Left lung (tissue), 4 donors: ENCODE measurements at regions not wholly inside any gene's neighbourhood (a gene's known extent, or its start where the extent isn't known, plus 50 kb on each side); places are given as distances from the start of the nearest gene placed in this dataset.

ENCODE experiments used
- ATAC-seq: fragments of 200-7000 bp; cut with Tn5 transposase; one replicate; pipeline ENCODE4 v1.9.1; 2020; ENCODE audit warnings: moderate library complexity
- DNase-seq, 4 donors: peaks; one replicate each; pipeline ENCODE4 v3.0.0-alpha.2; 2013 to 2020
- H3K27ac ChIP-seq, 2 donors: fragments of 200-600 bp; sonication (generic) in 1 of 2; one replicate each; pipeline versions ENCODE4 v1.5.0 to v1.8.0; 2020 to 2021
- H3K27me3 ChIP-seq, 2 donors: fragments of 200-600 bp; sonication (generic) in 1 of 2; one replicate each; pipeline versions ENCODE4 v1.5.0 to v1.8.0; 2020 to 2021
- H3K36me3 ChIP-seq, 2 donors: fragments of 200-600 bp; sonication (generic) in 1 of 2; one replicate each; pipeline versions ENCODE4 v1.5.0 to v1.8.0; 2020 to 2021
- H3K4me1 ChIP-seq, 2 donors: fragments of 200-600 bp; one replicate each; pipeline ENCODE4 v1.8.0; 2021
- H3K4me3 ChIP-seq, 2 donors: fragments of 200-600 bp; sonication (generic) in 1 of 2; one replicate each; pipeline versions ENCODE4 v1.5.0 to v1.8.0; 2020 to 2021; ENCODE audit warnings: mild to moderate bottlenecking in 1 of 2
- H3K9me3 ChIP-seq, 2 donors: fragments of 200-600 bp; sonication (generic) in 1 of 2; one replicate each; pipeline versions ENCODE4 v1.5.0 to v1.8.0; 2020 to 2021
- intact Hi-C, 2 donors: fragments of 100-400 bp; cut with DNase I; formaldehyde crosslinking; loops; one replicate each; pipeline versions ENCODE4 v1.11.2 to v1.14.2; 2022
- TF ChIP-seq, protein P1 (sequence below), 2 donors: fragments of 200-600 bp; sonication (generic) in 1 of 2; IDR thresholded peaks; one replicate each; pipeline versions ENCODE4 v1.5.0 to v1.8.0; 2021; ENCODE audit warnings: antibody characterized with exemption in 2 of 2
- donor health status: DM: no; HTN: yes; CAD: no.
- donor health status: DM: no; HTN: no; CAD: no.

DNA sequence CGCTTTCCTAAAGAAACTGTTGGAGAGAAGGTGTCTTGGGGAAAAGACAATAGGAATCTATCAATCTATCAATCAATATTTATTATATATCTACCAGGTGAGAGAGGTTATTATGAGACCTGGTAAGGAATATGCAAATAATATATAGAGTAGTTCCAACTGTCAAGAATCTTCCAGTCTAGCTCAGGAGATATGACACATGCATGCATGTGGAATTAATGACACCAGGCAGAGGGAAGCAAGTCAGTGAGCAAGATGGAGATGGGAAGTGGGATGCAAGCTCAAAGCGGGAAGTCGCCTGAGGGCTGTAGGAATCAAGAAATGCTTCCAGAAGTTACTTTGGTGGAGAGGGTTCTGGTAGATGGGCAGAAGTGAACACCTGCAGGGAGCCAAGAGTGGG is 187.4 kb upstream of the NRP1 start:
- H3K36me3 ChIP-seq = no peaks in the 10 kb centered on the region
- no peaks in the 10 kb centered on the region for H3K9me3 ChIP-seq
- intact Hi-C loops = no loop called here
- no peaks in the 10 kb centered on the region for H3K4me1 ChIP-seq
- ATAC-seq (no peak), DNase-seq (no peak)
- no peak overlapping the region for H3K4me3 ChIP-seq
- no peak overlapping the region for H3K27ac ChIP-seq
- no peaks in the 10 kb centered on the region for H3K27me3 ChIP-seq
- TF ChIP-seq, protein P1, sequence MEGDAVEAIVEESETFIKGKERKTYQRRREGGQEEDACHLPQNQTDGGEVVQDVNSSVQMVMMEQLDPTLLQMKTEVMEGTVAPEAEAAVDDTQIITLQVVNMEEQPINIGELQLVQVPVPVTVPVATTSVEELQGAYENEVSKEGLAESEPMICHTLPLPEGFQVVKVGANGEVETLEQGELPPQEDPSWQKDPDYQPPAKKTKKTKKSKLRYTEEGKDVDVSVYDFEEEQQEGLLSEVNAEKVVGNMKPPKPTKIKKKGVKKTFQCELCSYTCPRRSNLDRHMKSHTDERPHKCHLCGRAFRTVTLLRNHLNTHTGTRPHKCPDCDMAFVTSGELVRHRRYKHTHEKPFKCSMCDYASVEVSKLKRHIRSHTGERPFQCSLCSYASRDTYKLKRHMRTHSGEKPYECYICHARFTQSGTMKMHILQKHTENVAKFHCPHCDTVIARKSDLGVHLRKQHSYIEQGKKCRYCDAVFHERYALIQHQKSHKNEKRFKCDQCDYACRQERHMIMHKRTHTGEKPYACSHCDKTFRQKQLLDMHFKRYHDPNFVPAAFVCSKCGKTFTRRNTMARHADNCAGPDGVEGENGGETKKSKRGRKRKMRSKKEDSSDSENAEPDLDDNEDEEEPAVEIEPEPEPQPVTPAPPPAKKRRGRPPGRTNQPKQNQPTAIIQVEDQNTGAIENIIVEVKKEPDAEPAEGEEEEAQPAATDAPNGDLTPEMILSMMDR (IDR thresholded peaks at IDR 0.05) = no peak

DNA sequence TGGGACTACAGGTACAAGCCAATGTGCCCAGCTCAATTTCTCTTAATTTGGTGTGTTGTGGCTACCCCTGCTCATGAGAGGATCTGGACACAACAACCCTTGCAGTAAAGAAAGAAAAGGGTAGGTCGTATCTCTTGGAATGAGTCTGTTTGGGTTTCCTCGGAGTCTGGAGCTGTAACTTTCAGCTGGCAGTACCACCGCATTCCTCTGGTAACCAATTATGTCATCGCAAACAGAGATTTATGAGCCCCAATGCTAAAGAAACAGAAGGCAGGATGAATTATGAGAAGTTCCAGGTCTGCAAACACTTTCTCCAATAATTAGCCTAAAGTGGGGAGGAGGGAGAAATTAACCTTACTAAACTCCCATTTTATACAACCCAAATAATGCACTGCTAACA is 186.6 kb upstream of the NRP1 start:
- Histone ChIP-seq H3K9me3 (peaks cover 0 to 2% of the 10 kb centered on the region in 2 donors), H3K4me1 (no peaks in the 10 kb centered on the region), H3K27ac (no peak overlapping the region), H3K4me3 (no peak overlapping the region), H3K27me3 (no peaks in the 10 kb centered on the region), H3K36me3 (no peaks in the 10 kb centered on the region)
- DNase-seq (no peak), ATAC-seq (no peak)
- intact Hi-C loops = no loop called here
- TF ChIP-seq, protein P1 (IDR thresholded peaks at IDR 0.05) = no peak

GRCh38 chr10:33520223-33520622 is 185.8 kb upstream of the NRP1 start:
- no peaks in the 10 kb centered on the region for H3K4me1 ChIP-seq
- H3K9me3 ChIP-seq = peaks cover 0 to 2% of the 10 kb centered on the region in 2 donors
- H3K36me3 ChIP-seq = no peaks in the 10 kb centered on the region
- TF ChIP-seq, protein P1 (IDR thresholded peaks at IDR 0.05) = no peak
- no peak overlapping the region for H3K27ac ChIP-seq
- no peak overlapping the region for H3K4me3 ChIP-seq
- intact Hi-C loops = no loop called here
- ATAC-seq (no peak), DNase-seq (no peak)
- H3K27me3 ChIP-seq = no peaks in the 10 kb centered on the region

DNA sequence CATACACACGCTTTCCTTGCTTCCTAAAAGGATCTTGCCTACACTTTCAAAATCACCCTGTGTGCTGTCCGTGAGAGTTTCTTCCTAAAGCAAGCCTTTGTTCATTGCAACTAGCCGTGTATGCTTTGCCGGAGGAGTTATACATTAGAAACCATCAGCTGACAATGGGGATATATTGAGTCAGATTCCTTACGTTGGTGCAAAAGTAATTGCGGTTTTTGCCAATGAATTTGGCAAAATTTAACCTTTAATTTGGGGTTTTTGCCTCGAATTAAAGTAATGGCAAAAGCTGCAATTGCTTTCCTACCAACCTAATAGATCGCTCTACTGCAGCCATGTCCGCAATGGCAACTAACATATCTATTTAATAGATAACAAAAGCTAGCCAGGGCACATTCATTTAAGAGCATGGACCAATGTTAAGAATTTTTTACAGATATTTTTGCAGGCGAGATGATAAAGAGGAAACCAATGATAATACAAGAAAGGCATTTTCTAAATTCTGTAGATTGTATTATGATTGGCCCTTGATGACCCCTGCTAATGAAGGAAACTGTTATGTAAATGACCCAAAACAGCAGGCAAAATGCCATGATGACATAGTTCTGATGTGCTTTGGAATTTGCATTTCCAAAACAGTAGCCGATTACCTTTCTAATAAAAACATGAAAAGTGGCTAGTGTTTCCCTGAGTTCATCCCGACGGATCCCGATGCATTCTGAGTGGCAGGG is 184.8 kb upstream of the NRP1 start:
- intact Hi-C loops = no loop called here
- TF ChIP-seq, protein P1 (IDR thresholded peaks at IDR 0.05) = no peak

GRCh38 chr10:33510206-33510605 is 175.7 kb upstream of the NRP1 start:
- ATAC-seq = no peak
- H3K36me3 ChIP-seq = no peaks in the 10 kb centered on the region
- DNase-seq = no peak
- TF ChIP-seq, protein P1 (IDR thresholded peaks at IDR 0.05) = no peak
- peaks cover 0 to 13% of the 10 kb centered on the region in 2 donors for H3K4me1 ChIP-seq
- H3K4me3 ChIP-seq = no peak overlapping the region
- no peaks in the 10 kb centered on the region for H3K27me3 ChIP-seq
- intact Hi-C loops = no loop called here
- no peaks in the 10 kb centered on the region for H3K9me3 ChIP-seq
- H3K27ac ChIP-seq = no peak overlapping the region

More for the DNA sequence above, 184.8 kb upstream of the NRP1 start:
- Histone ChIP-seq H3K9me3 (peaks cover 0 to 2% of the 10 kb centered on the region in 2 donors), H3K4me3 (no peak overlapping the region), H3K4me1 (no peaks in the 10 kb centered on the region), H3K27me3 (no peaks in the 10 kb centered on the region), H3K36me3 (no peaks in the 10 kb centered on the region), H3K27ac (no peak overlapping the region)
- no peak for DNase-seq
- no peak for ATAC-seq
